GM18498 (cell line): ENCODE measurements at regions not wholly inside any gene's neighbourhood (a gene's known extent, or its start where the extent isn't known, plus 50 kb on each side); places are given as distances from the start of the nearest gene placed in this dataset.

Experiments
- ATAC-seq: cut with Tn5 transposase; IDR thresholded peaks from one replicate; pipeline ENCODE4 v1.9.1; 2021; ENCODE audit warnings: mild to moderate bottlenecking, moderate library complexity; ENCODE audit not compliant: unreplicated experiment

DNA sequence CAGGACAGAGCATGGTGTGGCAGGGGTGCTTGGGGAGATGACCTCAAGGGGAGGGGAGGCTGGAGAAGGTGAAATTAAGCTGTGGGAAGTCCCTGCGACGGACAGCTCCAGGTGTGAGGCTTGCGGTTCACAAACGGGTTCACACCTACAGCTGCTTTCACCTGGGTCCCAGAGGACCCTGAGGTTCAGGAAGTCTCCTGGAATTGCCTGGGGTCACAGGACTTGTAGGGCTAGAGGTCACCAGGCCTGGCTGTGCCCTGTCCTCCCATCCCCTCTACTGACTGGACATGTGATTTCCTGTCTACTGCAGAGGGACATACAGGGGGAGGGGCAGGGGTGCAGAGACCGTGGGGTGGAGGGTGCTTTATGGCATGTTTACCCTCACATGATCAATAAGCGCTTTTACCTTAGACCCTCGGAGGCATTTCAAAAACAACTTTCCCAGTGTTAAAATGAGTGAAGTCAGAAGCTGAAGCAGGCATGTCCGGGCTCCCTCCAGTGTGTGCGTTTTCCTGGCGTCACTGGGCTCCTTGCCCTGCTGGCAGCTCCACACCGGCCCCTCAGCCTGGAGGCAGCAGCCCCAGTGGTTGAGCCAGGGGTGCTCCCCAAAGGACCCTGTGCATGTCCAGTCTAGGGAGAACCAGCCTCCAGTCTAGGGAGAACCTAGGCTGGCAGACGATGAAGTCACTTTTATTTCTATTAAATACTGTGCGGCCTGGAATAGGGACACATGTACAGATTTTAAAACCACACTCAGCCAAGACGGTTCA lies 66.6 kb upstream of the IGFBP3 start:
- ATAC-seq = no peak

DNA sequence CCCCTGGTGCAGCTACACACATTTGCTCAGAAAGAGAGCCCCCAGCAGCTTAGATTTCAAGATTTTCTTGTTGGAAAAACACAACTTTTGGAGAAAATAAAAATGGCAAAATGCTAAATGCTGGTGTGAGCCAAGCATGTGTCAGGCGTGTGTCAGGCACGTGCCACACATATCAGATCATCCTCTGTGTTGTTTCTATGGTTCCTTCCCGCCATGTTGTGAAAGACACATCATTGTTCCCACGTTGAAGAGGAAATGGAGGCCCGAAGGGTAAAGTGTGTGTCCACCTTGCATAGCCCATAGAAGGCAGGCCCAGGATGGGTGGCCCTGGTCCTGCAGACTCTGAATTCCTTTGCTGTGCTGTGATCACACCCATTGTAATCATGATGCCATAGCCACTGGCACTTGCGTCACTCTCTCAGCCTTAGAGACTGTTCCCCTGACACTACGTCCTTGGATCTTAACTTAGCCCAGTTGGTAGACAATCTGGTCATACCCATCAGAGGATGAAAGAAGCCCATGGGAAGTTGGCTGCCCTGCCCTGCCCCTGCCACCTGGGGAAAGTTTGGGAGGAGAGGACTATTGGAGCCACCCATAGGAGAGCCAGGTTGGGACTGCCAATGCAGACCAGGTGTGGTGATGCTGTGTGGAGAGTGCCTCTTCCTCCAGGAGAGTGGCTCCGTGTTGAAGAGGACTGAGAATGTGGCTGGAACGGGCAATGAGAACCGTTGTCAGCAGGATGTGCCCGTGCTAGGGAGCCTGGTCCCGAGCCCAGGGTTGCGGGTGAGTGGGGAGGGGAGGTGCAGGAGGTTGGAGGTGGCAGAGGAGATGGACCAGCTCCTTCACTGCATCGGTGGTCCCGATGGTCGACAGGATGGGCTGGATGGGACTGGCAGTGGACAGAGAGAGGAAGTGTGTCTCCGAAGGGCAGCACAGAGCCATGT lies 65.6 kb upstream of the IGFBP3 start:
- no peak for ATAC-seq

DNA sequence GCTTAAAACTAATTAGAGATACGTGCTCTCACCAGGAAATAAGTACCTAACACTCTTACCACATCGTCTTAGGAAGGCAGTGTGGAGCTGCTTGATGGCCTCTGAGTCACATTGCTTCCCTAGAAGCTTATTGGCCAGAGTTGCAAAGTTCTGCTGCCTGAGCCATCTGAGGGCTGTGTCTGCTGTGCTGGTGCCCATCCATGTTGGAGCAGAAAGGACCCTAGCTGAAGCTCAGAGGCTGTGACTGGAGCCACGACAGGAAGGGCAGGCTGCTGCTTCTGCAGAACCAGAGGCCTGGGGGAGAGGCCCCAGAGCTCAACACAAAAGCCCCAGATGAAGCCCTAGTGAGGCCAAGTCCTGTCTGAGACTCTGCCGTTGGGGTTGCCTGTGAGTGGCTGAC lies 64.8 kb upstream of the IGFBP3 start:
- no peak for ATAC-seq

DNA sequence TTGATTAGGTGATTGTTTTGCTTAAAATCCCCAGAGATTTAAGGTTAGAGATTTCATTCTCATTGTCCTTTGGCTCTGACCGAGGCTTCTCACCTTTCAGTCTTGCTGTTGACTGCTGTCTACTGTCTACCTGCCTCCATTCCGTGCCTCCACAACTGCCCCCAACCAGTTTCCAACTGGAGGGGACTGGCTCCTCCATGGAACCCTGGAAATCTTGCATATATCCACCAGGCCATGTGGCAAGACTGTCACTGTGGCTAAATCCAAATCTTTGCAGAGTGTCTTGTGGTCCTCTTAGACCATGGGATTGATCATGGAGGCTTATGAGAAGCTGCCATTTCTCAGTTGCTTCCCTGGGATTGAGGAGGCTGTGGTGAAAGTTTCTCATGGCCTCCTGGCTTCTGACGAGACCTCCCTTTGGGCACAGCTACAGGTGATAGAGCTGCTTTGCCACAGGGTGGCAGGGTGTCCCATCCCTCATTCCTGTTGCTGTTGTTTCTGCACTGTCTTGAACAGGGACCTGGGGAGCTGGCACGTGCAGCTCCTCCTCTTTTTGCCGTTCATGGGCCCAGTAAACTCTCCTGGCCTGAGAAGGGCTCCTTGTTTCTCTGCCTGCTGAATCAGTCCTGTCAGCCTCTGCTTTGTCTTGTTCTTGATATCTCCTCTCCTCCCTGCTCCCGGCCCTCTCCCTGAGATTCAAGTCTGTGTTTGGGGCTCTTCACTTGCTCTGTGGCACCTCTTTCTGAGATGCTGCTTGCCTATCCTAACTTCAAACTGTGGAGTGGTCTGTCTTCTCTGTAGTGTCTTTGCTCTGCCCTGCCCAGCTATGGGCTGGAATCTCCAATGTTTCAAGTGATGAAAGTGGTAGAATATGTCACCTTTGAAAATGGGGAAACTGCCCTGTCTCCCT lies 63.6 kb upstream of the IGFBP3 start:
- ATAC-seq = no peak

DNA sequence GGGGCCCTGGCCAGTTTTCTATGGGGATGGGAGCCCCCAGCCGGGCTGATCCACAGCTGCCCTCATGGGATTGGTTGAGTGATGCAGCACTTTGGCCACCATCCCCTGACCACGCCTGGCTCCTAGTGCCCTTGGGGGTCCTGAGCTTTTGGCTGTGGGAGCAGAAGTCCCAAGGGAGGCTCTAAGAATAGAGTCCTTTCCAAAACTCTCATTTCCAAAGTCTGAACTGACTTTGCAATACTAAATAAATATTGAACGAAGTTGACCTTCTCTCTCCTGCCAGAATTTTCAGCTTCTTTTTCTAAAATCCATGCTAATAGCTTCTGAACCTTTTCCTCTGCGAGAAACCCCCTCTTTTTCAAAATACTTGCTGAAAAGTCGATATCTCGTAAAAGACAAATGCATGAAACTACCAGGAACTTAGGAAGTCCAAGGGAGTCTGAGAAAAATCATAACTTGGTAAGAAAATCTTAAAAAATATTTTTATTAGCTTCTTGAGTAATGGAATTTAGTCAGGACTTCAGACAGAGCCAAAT lies 62.7 kb upstream of the IGFBP3 start:
- ATAC-seq = no peak

DNA sequence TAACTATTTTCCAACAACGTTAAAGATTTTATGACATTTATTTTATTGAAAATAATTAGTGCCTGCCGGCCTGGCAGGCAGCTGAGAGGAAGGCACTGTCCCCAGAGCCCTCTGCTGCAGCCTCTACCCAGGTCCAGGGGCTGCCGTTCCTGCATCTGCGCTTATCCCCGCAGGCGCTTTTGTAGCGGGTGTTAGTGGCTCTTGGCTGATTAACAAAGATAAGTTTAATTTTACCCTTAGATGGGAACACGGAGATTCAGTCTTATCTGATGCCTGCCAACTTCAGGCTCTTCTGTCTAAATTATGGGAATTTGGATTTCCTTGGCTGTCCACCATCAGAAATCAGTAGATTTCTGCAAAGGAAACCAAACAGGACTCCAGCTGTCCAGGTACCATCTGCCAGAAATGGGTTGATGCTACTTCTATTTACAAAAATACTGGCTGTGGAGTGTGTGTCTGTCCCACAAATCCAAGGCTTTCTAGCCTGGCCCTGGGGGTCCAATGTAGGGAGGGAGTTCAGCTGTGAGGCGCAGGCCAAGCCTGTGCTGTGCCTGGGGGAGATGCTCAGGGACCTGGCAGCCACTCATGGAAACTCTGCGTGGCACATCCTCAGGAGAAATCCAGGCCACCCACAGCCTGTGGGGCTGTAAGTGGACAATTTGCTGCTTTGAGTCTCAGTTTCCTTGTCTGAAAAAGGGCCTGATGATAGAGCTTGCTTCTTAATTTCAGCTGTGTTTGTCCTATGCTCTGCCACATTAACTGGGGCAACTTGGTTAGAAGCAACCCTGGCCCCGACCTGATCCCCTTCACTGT lies 62.0 kb upstream of the IGFBP3 start:
- ATAC-seq = no peak

DNA sequence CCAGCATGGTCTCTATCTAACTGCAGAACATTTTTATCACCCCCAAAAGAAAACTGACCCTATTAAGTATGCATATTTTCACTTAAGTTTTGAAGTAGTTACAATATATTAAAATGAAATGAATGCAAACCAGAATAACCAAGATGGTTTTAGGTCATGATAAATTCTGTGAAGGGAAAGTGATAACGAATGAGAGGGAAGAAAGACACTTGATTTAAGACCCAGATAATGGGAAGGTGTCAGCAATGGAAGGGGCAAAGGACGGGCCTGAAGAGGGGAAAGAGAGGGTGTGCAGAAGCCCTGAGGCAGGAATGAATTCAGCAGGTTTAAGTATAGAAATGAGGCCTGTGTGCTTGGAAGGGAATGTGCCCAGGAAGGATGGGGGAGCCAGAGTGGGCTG lies 61.1 kb upstream of the IGFBP3 start:
- no peak for ATAC-seq

DNA sequence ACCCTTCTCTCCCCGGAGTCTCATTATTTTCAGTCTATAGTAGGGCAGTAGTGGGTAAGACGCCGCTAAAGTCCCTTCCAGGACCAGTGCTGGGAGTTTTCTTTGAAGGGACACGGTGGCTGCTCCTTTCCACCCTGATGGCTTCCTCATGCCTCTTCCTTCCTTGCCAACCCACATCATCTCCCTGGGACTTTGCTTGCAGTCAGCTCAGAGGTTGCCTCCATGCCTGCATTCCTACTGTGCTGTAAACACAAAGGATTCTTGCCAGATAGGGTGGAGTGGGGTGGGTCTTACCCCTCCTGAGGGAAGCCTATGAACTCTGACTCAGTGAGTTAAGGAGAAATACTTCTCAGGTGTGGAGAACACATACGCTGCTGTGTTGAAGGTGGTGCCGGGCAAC lies 59.9 kb upstream of the IGFBP3 start:
- no peak for ATAC-seq

DNA sequence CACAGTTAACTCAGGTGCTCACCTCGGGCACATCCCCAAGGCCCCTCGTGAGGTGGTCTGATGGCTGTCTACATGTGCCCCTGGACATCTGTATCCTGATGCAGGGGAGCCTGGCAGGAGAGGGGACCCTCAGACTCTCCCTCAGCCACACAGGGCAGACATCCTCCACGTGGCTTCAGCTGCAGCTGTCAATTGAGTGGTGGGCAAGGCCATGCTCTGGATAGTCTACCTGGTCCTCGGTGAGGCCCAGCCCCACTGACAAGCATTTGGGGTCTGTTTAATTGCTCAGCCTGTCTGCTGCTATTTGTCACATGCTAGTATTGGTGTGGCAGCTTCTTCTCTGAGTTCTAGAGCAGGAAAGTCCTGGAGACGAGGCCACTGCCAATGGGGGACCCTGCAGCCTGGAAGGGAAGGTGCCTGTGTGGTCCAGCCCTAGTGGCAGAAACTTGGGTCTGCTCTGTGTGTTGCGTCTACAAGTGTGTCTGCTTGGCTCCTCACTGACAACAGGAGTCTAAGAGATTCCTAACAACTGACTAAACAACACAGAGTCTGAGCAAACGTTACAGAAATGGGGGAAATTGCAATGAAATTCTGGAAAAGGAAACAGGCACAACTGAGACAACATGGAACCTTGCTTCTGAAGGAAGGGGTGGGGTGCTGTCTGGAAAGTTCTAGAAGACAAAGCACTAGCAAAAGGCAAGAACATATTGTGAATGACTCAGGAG lies 59.3 kb upstream of the IGFBP3 start:
- no peak for ATAC-seq

DNA sequence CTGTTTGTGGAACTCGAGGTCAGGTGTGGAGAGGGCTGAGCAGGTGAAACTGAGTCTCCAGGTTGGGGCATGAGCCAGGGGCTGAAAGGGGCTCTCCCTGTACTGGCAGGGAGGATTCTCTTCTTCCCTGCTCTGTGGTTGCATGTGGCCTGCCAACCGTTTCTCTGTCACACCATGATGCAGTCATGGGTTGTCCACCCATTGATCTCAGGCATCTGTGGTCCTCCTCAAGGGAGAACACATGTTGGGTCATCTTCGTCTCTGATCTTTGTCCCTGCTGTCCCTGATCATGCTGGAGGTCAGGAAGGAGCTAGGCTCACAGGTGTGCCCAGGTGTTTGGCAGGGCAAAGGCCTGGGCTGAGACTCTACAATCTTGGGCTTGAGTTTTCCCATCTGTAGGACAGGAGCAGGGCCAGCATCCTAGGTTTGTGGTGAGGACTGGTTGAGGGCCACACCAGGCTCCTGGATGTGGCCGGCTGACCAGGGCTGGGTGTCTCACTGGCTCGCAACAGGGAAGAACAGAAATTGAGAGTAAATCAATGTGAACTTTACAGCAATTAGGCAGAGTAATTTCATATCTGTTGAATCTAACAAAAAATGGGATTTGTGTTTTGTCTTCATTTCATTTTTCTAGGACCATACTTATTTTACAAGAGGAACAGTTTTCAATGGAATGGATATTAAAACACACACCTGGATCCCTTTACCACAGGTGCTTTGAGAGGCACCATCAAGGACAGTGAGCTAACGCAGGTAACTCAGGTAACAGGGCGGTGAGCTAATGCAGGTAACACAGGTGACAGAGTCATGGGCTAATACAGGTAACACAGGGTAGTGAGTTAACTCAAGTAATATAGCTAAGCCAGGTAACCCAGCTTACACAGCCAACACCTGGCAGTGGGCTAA lies 58.5 kb upstream of the IGFBP3 start:
- ATAC-seq = no peak

DNA sequence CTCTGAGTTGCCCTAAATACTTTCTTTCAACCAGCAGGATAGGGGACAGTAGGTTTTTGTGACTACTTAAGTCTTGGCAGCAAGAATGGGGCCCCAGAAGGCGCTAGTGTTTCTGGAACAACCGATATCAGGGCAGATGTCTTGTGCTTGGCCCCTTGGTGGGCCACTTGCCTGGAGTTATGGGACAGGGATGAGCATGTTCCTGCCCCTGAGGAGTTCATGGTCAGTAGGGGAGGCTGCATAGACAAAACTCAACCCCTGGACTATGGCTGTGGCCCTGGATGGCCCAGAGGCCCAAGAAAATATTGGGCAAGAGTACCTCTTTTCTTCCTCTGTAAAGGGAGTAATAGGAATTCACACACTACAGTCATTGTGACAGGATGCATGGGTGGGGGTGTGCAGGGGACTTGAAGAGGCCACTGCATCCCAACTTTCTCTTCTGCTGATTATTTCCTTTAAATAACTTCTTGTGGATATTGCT lies 57.7 kb upstream of the IGFBP3 start:
- no peak for ATAC-seq

DNA sequence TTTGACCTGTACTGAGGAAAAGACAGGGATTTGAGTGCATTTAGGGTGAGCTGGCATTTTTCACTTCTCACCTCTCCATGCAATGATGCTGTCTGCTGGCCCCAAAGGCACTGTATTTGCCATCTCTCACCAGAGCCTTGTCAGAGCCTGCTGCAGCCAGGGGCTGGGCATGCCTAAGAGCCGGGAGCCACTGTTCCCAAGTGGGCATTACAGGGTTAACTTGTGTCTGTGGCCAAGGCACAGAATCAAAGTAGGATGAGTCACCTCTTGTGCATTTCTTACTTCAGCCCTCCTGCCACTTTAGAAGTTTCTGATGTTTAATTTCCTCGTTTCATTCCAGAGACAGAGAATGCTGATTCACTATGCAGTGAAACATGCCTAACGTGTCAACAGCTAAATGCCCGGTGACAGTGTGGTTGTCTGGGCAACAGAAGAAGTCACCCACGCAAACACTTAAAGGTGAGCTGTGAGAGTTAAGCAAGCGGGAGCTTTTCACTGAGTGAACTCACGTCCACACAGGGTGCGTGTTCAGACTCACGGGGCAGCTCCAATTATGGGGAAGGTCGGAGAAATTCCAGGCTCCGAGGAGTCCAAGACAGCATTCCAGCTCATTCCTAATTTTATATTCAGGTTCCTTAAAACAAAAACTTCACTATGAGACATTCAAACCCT lies 57.1 kb upstream of the IGFBP3 start:
- ATAC-seq = no peak

DNA sequence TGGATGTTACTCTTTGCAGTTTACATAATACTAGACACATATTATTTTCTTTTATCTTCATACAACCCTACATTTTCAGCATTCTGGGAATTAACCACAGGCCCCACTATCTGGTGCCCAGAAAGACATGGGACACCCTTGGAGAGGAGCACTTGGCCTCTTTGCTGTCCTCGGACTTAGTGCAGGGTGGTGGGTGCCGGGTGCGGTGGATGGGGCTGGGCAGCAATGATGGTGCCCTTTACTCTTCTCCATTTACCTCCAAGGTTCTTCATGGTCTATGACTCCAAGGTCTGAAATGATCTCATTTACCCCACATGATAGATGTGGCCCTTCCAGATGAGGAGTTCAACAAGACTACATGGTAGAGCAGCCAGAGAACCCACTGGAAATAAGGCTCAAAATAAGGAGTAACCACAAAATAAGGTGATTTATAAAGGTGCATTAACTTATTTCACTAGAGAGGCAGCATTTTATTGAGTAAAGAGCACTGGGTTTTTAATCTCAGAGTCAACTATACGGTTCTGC lies 56.2 kb upstream of the IGFBP3 start:
- no peak for ATAC-seq

DNA sequence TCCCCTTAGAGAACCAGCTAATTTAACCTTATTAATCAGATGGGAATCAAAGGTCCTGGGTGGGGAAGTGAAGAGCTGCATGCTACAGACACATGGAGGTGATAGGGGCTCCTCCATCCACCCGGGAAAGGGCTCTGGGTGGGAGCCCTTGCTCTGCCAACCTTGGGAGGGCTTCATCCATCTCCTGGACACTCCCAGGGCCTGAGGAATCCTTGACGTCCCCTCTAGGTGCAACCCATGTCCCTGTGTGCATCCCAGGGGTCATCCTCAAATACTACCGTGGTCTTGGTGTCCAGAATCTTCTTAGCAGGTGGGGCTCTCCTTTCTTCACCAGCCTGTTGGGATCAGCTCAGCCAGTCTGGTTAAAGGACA lies 55.4 kb upstream of the IGFBP3 start:
- ATAC-seq = no peak

DNA sequence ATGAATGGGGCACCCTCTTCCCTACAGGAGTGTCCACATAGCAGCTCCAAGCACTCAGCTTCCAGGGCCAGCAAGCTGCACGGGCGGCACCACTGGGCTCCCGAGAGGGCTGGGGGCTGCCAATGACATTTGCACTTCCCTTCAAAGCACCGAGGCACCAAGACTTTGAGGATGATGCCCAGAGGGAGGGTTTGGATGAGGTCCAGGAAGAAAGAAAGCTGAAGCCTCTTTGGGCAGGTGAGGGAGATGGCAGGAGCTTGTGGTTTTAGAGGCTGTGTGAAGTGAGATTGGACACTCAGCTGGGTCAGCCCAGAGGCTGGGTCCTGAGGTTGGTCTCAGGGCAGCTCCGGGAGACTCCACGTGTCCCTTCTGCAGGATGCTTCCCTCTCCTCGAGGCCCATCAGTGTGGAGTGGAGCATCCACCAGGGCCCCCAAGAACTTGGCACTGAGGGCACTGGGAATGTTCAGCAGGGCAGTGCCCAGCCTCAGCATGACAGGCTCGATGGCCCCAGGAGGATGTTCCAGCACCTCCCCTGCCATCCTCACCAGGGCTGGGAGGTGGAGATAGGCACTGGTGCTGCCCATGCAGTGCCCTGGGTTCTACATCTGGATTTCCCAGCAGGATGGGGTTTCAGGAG lies 54.9 kb upstream of the IGFBP3 start:
- ATAC-seq = no peak

DNA sequence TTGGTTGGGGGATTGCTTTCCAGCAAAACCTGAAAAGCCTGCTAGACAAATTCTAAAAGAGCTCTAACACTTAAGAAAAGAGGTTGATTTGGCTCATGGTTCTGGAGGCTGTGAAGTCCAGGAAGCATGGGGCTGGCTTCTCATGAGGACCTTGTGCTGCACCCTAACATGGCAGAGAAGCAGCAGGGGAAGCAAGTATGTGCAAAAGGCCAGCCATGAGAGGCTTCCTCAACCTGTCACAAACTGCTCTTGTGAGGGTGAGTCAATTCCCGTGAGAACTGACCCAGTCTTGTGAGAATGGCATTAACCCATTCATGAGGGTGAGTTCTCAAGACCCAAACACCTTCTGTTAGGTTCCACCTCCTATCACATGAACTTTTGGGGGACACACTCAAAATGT lies 54.3 kb upstream of the IGFBP3 start:
- ATAC-seq = no peak
